NAMALWA (cell line): ENCODE measurements at regions not wholly inside any gene's neighbourhood (a gene's known extent, or its start where the extent isn't known, plus 50 kb on each side); places are given as distances from the start of the nearest gene placed in this dataset.
"Not testable (repeated sequence)": the region's sequence is repeated elsewhere in the genome, so short reads cannot be mapped to it uniquely, and the experiment has no call there.

ENCODE experiments used
- DNase-seq: peaks from one replicate; pipeline ENCODE4 v3.0.0-alpha.2; 2015; ENCODE audit warnings: low spot score

DNA sequence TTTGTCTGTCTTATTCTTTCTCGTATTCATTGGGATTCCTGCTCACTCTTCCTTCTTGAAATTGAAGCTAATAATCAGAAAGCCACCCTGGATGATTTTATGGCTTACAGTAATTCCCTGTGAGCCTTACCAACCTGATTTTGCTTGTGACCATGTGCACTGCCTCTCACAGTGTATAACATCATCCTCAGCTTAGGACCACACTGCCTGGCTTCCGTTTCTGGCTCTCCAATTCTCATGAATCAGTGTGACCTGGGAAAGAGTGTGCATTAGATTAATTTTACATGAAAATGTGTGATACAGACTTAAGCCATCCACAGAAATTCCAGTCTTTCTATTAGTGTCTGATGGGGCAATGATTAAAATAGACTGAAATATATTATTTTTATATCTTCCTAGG lies 126.8 kb upstream of the DMRT1 start:
- DNase-seq, result no peak

DNA sequence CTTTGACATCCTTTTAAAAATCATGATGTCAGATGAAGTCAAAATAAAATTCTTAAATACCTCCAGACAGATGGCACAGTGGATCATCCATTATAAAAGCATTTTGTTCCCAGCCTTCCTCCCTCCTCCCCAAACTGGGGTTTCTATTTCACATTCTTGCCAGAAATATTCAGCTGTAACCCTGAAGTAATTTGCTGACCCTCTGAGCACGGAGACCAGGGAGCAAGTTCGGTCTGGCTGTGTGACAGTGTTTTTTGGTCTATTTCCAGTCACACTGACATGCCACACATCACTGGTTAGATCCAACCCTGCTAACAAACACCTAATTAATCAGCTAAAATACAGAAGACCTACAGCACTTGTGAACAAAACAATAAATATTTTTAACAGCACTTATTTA lies 126.2 kb upstream of the DMRT1 start:
- no peak for DNase-seq

DNA sequence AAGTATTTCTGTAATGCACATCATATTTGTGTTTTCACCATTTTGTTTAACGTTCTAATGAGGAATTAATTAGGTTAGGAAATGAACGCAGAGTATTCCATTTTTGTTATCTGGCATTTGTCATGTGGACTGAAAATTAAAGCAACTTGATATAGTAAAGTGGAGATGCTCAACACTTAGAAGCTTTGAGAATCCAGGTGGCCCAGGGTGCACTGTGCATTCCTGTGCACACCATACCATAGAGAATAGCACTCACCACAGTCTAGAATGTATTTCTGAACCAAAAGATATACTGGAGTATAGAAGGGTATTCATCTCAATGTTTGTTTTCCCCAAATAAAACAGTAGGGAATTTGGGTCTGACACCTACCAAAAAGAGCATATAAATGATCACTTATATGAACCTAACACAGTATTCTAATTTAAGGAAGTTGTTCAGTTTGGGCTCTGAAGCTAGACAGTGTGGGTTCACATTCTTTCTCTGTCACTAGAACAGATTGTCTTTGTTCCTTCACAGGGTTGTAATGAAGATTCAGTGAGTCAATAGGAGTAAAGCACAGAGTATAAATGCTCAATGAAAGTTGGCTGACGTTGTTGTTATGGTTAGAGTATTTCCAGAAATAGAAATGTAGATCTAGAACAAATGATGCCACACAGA lies 125.6 kb upstream of the DMRT1 start:
- DNase-seq, result no peak

DNA sequence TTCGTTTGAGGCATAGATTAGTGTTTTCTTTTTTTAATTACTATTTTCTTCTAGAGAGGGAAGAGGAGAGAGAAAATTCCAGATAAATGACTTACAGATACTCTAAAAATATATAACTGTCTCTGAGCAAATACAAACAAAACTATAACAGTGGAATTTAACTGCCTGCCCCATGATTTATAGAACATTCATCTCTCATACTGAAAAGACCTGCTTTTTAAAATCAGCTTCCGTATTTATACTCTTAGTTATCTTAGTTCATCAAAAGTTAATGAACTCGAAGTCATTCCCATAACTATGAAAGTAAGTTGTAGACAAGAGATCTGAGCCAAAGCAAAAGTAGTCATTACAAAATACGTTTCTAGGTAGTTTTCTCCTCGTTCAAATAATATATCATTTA lies 123.8 kb upstream of the DMRT1 start:
- no peak for DNase-seq

DNA sequence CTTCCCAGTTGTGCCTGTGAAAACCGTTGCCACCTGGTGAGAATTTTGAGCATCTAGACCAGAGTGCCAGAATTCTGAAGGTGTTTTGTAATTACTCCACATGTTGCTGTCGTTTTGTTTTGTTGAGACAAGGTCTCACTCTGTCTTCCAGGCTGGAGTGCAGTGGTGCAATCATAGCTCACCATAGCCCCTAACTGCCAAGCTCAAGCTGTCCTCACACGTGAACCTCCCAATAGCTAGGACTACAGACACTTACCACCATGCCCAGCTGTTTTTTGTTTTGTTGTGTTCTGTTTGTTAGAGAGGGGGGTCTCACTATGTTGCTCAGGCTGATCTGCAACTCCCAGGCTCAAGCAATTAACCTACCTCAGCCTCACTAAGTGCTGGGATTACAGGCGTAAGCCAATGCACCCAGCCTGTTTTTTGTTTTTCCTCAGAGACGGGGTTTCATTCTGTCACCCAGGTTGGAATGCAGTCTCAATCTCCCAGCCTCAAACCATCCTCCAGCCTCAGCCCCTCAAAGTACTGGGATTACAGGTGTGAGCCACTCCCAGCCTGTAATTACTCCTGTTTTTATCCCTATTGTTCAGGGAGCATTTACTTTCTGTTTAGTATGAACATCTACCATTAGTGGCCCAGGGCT lies 121.1 kb upstream of the DMRT1 start:
- no peak for DNase-seq

DNA sequence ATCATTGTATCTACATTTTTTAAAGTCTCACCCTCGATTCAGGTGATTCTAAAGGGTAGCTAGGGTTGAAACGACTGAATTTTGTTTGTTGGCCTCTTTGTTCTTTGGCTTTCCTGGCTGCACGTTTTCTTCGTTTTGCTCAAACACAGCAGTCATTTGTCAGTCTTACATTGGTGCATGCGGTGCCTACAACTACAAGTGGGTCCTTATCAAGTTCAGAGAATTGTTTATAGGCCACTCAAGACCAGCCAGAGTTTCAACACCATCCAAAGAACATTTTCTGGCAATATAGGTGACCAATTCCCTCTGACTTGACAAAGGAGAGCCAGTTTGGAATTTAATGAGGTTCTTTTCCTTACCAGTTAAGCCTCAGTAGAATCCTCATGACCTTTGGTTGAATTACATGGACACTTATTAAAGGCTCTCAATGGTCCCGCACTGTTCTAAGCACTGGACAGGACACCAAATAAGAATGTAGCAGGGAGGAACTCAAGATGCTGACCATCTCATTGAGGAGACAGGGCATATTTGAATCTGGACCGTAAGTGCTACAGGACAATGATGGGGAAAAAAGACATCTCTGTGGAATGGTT lies 119.0 kb upstream of the DMRT1 start:
- DNase-seq, result no peak

DNA sequence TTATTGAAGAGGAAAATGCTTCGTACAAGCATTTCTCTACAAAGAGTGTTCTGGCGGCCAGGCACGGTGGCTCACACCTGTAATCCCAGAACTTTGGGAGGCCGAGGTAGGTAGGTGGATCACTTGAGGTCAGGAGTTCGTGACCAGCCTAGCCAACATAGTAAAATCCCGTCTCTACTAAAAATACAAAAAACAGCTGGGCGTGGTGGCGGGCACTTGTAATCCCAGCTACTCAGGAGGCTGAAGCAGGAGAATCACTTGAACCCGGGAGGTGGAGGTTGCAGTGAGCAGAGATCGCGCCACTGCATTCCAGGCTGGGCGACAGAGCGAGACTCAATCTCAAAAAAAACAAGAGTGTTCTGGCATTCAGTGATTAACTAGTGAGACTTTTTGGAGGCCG lies 117.0 kb upstream of the DMRT1 start:
- DNase-seq, result not testable (repeated sequence)

DNA sequence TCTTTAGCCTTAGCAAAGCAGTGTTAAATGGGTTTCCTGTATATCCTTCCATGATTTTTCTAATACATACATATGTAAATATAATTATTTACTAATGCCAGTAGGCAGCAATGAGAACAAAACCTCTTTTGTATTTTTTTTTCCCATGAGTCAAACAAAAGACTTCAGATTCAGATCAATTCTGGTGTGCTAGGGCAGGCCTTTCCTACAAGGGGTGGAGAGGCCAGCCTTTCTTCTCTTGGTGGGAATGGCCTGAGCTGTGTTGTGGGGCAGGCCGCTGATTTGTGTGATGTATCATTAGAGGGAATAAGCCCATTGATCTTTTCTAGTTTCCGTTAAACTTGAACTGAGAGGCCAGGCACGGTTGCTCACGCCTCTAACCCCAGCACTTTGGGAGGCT lies 115.5 kb upstream of the DMRT1 start:
- no peak for DNase-seq

DNA sequence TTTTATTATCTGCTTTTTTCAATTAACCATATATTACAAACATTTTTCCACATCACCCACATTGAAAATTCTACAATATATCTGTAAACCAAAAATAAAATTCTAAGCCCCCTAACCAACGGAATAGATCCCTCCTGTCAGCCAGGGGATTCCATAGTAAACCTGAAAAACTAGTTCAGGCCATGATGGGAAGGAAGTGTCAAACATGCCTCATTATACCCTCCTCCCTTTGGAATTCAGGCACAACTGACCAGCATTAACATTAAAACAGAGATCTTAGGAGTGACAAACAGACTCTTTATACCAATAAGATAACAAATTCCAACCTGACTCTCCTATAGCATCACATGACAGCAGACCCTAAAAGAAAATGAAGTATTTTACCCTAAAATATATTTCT lies 113.7 kb upstream of the DMRT1 start:
- DNase-seq, result no peak

DNA sequence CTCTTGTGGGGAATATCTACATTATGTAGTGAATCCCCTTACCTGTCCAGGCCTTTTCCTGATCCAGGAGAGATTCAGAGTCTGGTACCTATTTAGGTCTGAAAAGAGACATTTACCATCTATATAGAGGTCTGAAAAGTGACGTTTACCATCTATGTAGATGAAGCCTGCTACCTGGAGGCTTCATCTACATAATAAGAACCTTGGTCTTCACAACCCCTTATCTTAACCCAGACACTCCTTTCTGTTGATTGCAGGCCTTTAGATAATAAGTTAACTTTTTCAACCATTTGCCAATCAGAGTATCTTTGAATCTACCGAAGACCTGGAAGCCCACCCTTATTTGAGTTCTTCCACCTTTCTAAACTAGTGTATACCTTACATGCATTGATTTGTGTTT lies 113.0 kb upstream of the DMRT1 start:
- no peak for DNase-seq

DNA sequence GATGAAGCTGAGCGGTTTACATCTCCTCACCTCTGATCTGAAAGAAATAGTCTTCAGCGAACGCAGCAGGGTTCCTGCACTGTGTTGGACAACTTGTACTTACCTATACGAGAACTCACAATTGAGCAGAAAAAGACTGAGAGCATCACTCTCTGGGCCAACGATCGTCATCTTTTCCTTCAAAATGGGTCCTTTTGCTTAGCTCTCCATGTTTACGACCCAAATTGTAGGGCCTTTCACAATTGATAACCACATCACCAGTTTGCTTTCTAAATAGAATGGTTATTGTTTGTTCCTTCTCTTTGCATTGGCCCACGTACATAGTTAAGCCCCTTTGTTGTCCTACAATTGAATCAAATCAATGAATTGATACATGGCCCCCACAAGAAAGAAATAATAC lies 110.0 kb upstream of the DMRT1 start:
- no peak for DNase-seq

DNA sequence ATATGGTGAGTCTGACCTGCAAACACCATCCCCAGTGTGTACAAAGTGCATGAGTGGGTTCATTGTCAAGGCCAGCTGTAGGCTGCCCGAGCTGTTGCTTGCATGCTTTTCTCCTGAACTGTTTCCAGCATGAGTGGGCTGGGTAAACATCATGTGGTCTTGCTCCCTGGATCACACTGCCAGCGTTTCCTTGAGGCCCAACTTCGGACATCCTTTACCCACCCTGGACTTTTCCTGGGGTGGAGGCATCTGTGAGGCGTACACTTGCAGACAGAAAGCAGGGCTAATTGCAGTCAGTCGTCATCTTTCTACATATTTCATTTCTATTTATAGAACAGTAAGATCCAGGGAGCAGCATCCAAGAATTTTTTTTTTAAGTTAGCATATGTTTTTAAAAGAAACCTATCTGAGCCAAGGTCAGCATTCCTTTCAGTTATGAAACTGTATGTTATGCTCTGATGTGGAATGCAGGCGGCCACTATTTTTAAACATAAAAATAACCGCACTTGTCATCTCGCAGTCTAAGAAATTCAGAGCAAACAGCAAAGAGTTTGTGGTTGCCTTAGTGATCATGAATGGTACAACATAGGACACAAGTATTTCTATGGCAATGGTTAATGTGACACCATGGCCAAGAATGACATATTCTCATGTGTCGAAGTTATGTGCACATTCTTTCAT lies 106.5 kb upstream of the DMRT1 start:
- no peak for DNase-seq

DNA sequence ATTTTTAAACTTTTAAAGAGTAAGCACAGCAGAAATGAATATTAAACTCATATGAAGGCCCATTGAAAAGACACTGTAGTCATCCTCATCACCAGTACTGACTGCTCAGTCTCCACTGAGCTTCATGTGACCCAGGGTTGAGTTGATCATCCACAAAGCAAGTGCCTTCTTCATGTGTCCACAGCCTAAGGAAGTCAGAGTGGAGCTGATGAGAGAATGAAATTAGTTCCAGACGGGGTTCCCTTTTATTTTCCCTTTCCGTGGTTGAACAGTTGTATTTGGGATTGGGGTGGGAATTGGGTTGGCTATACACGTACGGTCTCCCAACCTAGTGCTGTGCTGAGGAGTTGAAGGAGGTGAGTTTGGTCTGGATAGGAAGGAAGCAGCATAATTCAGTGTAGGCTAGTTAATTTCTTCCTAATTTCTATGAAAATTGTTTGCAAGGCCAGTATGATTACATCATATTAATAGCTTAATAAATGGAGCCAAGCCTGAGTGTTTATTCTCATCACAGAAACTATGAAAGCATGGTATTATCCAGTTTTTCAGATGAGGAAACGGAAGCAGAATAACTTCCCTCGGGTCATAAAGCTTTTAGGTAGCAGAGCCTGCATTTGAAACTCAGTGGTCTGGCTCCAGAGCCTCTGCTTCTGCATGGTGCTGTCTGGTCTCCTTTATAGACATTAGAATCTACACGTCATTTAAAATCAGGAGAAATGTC lies 103.9 kb upstream of the DMRT1 start:
- no peak for DNase-seq

DNA sequence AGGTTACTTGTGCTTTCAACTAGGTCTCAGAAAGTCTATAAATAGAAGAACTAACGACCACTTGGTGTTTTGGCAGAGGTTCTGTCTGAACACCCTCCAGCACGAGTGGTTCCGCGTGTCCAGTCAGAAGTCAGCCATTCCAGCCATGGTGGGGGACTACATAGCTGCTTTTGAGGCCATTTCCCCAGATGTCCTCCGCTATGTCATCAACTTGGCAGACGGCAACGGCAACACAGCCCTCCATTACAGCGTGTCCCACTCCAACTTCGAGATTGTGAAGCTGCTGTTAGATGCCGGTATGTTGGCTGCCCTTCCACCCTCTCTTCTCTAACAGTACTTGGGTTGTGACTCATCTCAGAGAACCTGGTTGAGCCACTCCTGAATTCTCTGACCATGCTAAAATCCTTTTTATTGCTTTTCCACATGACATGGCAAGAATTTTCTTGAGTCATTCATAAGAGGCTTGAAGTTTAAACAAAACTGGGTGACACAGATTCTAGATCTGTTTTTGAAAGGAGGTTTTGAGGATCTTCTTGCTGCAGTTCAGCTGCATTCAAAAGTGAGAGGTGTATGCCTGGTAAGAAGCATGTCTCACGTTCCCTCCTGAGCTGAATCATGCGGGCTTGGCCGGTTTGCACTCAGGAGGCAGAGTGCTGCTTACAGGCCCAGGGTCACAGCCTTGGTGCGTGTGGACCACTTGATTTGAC lies 103.1 kb upstream of the DMRT1 start:
- DNase-seq, result no peak

DNA sequence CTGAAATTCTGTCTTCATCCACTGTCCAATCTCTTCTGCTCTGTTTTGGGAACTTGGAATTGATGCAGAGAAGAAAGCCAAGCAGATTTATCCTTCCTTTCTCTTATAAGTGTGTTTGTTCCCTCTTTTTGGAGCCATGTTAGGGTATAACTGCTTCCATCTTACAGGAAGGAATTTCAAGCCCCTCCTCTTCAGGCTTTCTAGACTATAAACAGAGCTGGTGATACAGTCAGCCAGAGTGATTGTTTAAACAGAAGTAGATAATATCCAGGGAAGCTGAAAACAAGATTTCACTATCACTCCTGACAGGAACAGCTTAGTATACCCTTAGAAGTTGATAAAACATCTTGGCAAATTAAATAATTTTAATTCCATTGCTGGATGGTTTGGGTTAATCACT lies 102.1 kb upstream of the DMRT1 start:
- no peak for DNase-seq

DNA sequence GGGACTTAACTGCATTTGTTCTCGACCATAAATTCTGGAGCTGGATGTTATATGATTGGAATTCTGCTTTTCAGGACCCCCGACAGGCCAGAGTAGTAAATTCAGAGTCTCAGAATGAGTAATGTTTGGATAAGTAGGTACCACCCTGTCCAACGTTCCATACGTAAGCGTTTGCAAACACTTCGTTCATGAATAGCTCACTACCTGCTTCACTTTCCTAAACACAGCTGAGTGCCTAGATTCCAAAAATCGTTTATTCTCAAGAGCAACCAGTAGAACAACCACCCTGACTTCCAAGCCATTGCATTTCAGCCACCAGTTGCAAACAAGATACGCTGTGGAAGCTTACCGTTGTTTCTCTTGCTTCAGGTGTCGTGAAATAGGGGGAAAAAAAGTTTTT lies 101.3 kb upstream of the DMRT1 start:
- no peak for DNase-seq

DNA sequence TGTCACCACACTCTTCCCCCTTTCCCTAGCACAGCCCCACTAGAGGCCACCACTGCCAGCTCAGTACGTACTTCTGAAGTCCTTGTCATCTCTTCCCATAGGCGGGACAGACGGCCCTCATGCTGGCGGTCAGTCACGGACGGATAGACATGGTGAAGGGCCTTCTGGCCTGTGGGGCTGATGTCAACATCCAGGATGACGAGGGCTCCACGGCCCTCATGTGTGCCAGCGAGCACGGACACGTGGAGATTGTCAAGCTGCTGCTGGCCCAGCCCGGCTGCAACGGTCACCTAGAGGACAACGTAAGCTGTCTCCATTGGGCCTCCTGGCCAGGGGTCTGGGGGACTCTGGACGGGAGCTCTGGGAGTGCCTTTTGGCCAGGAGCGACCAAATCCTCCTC lies 99.4 kb upstream of the DMRT1 start:
- no peak for DNase-seq

DNA sequence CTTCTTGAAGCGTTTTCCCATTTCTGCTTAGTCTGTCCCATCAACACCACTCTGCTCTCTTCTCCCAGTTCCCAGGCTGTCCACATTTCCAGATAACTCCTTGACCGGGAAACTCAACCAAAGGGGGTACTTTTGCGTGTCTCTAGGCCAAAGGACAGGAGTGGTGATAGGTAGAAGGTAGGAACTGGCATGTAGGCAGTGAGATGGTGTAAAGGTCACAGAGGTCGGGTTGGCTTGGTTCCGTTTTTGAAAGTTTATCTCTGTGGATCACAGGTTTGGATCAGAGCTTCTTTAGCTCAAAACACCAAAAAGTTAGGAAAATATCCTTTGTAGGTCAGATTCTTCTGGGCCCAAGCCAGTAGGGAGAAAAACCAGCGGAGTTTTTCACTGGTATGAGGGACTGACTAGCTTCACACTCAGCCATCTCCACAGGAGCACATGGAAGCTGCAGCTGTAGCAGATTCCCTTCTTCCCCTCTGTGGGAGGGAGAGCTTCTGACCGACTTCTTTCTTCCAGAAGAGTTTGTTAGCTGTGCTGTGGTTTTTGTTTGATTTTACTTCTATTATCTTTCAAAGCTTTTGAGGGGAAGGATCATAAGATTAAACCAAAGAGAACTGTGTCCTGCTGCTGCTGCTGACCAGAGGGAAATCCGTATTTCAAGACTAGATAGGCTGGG lies 98.4 kb upstream of the DMRT1 start:
- no peak for DNase-seq

DNA sequence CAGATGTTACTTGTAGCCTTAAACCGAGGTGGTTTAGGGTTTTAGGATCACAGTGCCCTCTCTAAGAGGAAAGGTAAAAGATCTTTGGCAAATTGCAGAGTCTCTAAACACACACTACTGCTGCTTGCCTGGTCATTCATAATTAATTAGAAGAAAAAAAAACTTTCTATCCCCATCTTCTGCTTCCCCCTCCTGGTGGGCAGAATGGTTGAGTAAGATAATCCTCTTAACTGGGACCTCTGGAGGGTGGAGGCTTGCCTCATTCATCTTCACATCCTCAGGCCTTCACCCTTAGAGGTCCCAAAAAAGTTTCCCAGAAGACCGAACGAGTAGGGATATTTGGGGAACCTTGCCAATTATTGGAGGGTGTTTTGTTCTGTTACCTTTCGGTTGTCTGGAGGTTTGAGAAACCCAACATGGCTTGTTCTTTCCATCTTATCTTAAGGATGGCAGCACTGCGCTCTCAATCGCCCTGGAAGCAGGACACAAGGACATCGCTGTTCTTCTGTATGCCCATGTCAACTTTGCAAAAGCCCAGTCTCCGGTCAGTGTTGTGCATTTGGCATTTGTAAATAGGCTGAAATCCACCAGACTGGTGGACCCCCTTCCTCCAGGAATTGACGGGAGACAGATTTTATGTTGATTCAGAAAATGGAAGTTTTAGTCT lies 97.3 kb upstream of the DMRT1 start:
- no peak for DNase-seq

DNA sequence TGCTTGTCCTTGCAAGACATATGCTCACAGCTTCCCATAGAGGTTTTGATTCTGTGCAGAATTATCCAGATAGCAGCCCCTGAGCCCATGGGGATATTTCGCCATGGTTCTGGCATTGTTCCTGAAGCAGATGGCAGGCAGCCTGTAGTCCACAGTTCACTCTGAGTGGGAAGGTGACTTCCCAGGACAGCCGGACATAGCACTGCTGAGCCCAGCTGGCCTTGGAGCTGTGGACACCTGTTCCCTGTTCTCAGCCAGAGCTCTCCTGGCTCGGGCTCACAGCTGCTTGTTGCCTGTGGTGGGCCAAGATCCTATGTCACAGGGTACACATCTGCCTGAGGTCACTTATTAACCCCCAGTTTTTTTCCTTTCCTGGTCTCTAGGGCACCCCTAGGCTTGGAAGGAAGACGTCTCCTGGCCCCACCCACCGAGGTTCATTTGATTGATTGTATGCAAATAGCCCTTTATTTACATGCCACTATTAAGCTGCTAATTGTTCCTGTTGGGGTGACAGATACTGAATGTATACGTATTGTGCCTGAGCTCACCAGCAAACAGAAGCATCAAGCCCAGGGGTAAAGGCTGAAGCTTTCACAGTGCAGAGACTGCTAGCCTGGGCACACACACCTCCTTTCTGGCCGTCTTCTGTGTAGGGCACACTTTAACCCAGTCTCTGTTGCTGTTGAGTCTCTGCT lies 96.6 kb upstream of the DMRT1 start:
- no peak for DNase-seq
